GM18858 (cell line): ENCODE measurements at regions not wholly inside any gene's neighbourhood (a gene's known extent, or its start where the extent isn't known, plus 50 kb on each side); places are given as distances from the start of the nearest gene placed in this dataset.

Source experiments
- ATAC-seq: cut with Tn5 transposase; IDR thresholded peaks from one replicate; pipeline ENCODE4 v1.9.1; 2021; ENCODE audit not compliant: unreplicated experiment

DNA sequence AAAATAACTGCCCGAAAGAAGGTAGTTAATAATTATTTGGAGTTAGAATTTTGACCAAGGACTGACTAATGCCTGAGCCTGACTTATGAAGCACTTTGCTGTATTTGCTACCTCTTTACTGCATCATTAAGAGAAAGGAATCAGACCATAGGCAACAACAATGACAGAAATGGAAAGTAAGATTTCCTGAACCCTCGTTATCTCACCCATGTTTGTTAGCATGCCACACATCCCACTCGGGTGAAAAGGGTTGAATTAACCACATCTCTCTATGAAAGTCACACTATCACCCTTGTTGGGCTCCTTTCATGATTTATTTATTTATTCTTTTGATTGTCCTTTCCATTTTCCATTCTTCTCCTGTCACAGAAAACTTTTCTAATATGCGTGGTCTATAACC, 59.6 kb downstream of the OLIG3 start:
- no peak for ATAC-seq

DNA sequence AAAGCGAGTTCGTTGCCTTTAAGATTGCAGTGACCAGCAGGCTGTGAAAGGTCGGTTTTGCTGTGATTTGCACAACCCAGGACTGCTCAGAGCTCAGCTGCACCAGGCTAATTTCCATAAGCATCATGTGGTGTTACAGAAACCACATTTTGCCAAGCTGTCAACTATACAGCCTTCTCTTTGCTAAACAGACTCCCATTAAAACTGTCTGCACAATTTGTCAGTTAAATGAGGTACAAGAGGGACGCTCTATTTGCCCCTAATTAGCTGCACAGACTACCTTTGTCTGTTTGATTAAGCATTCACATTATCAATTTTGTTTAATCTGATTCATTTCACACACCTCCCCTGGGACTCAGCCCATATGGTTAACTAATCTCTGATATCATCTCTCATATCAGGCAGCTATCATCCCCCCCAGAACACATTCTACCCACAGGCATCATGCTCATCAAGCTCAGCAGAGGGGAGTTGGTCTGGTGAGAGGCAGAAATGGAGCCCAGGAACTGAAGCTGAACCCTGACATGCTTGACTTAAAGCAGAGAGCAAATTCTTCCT, 62.1 kb downstream of the OLIG3 start:
- ATAC-seq = peak; percentile 48

DNA sequence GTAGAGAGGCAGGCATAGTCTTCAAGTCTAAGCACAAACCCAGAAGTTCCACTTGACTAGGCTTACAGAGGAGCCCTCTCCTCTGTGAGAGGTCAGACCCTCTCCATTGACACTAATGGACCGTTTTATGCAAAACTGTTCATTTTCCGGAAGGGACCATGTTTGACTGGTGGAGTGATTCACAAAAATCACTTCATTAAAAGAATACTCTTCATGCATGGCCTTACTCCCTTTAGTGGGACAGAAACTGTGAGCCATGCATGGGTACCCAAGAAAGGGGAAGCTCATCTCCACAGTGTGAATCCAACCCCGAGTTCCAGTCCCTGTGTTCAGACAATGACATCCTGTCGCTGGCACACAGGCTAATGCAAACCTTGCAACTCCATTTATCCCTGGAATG, 63.2 kb downstream of the OLIG3 start:
- peak; percentile 67 for ATAC-seq

DNA sequence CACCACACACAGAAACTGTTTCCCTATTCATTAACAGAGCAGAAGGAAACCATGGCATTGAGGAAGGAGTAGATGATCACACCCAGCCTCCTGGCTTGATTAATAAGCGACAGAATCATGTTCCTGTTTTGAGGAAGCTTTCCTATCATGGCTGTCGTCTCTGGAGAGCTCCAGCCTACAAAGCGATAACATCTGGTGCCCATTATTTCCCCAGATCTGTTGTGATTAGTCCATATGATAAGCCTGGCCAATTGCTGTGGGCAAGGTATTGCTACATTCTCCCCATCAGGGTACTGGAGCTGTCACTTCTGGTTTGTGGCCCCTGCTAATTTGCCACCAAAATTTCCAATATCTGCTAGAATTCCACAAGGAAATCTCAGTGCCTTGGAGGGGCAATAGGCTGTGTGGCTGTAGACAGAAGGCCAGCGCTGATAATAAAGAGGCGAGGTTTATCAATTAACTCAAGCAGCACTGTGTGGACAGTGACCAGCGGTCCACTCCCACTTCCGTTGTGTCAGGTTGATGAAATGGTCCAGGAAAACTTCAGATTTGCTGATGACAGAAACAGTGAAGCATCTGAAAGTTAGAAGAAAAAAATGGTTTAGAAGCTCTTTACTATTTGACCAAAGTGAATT, 66.4 kb downstream of the OLIG3 start:
- ATAC-seq = no peak

DNA sequence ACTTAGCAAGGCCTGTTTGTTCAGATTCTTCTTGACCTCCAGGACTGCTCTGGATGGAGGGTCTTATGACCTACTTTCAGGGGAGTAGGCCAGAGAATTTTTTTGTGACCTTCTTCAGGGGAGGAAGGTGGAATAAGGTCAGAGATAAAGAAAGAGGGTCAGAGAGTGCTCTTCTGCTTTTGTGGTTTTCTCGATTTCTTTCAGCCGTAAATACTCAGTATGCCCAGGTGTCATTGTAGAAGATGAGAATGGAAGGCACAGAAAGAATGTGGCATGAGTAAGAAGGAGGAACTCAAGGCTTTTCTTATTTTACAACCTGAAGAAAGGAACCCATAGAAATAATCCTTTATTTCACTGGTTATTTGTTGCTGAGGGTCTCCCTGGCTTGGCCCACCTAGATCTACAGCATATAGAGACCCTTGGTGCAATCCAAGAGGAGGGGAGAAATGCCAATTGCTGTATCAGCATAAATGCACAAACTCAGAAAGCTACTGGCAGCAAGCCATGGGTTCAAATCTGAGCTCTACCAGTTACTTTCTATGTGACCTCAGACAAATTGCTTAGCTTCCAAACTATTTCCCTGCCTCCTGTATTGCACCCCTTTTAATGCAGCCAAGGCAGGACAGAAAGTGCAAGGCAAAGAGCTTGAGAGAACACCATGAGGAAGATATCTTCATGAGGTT, 68.0 kb downstream of the OLIG3 start:
- no peak for ATAC-seq

DNA sequence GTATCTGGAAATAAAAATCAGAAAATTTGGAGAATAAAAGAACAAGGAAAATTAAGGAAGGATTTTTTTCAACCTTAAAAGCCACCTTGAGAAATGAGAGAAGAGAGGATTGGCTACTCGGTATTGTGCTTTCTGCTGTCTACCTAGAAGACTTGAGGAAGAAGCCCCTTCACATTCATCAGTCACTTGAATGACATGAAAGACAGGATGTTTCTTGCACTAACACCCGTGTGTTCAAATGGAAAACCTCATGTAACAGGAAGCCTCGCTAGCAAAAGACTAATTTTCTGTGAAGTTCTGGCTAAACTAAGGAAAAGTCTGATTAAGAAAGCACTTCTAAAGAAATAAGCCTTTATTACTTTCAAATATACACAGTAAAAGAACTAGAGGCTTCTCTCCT, 69.9 kb downstream of the OLIG3 start:
- no peak for ATAC-seq

DNA sequence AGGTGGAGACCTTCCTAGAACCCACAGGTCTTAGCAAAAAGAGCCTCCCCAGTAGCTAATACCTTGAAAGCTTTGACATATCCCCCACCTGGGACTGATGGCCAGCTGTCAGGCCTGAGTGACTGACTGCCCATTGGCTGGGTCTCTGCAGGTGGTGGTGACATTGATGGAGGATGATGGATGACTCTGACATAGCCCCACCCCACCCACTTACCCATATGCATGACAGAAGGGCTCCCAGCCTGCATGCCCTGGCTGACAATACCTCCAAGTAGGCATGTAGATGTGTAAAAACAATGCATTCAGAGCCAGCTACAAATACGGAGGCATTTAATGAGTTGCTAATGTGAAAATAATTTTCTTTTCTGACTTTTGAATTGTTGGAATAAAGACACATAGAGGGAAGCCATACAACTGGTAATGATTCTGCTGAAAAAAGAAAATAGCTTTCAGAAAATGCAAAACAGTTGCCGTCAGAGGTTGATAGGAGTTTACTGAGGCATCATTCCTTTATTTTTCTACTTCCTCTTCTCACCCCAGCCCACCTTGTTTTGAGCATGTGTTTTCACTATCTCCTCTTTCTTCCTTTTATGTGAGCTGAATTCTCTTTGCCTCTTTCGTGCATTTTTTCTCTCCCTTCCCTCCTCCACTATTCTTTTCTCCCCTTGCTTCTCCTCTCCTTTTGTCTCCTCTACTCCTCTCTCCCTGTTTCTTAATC, 70.6 kb downstream of the OLIG3 start:
- ATAC-seq = no peak

DNA sequence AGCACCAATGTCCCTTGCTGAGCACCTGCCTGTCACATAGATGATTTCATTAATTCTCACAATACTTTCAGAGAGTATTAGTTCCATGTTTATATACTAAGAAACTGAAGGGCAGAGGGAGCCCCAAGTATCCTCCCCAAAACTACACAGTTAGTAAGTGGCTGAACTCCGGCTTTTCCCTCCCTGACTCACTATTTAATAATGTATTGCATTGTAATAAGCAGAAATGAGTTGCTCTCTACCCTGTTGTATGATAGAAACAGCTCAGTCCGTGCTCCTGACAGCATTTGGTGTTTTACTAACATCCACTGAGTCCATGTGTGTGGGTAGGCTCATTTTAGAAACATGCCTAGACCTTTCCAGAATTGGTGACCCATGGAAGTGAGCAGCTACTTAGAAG, 76.8 kb downstream of the OLIG3 start:
- no peak for ATAC-seq

DNA sequence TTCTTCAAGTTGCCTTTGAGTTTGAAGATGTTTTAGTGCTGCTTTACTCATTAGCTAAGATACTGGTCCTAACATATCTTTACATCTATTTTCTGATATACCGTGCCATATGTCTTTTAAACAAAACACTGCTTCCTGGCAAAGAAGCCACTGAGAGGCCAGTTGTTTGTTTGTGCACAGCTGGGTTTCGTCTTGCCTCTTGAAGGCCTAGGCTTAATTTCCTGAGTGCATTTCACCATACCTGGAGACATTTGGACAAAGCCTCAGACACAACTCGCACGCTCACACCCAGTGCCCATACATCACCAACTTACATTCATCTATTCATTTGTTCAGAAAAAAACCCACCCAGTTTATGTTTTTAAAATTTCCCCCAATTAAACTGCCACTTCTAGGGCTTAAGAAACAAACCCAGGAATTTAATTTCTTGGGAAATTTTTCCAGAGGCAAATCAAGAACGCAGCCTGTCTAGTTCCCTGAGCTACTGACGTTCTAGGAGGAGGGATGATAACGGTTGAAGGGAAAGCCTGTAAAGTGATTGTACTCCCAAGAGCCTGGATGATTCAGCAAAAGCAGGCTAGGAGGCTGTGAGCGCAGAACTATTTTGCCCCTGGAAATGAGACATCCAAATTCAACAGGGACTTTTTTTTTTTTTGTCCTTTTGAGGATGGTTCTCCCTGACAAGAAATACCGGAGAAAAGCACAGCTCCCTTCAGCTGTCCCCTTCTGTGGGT, 77.7 kb downstream of the OLIG3 start:
- ATAC-seq = no peak

DNA sequence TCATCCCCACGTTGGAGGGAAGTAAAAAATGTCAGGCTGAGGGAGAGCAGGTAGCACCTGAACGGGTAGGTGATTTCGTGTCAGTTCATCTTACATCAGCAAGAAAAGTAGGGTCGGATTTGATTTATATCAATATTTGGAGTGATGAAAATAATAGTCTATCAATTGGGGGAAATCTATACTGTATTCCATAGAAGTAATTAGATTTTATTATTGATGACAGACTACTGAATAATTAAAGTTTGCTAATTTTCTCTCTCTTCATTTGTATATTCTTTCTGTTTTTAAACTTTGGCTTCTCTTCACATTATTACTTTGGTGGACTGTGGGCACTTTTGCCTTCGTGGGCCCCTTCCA, 78.4 kb downstream of the OLIG3 start:
- ATAC-seq = no peak

DNA sequence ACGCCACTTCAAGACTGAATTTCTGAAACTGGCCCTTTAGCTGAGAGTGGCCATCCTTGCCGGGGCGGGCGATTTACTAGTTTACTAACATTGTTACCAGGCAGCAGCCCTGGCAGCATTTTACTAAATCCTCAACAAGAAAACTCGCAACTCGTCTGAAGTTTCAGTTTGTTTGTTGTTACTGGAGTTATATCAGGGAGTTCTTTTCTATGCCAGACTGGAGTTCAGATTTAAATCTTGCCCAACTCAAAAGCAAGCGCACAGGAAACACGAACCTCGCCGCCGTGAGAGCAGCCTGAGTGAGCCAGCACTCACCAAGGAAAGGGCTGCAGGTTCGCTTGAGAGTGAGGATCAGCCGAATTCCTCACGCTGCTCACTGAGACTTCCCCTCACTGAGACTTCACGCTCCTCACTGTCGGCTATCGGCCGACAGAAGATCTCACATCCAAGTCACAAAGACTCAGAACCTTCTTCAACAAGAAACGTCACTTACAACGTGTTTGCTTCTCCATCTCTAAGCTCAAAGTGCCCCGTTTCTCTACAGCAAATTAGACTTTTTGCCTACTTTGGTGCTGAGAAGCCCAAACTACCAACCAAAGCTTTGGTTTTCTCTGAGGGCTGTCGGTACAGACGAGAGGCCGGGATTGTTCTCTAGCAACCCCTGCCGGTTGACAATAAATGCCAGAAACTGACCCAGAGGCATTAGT, 78.9 kb downstream of the OLIG3 start:
- ATAC-seq = peak; percentile 80

DNA sequence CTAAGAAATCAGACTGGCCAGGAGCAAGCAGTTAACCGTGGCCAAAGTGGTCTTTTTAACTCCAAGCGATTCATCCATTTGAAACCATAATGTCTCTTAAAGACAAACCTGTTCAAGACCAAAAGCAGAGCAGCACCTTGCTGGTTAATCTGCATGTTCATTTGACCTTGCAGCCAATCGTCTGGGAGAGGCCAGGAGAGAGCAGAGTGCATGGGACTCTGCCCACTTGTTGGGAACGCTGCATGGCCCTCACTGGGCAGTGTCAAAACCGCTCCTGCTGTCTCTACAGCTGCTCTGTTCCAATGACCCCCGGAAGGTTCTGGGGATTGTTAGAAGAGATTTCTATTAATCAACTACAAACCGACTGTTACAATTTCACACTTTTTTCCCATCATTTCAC, 79.6 kb downstream of the OLIG3 start:
- ATAC-seq = no peak

DNA sequence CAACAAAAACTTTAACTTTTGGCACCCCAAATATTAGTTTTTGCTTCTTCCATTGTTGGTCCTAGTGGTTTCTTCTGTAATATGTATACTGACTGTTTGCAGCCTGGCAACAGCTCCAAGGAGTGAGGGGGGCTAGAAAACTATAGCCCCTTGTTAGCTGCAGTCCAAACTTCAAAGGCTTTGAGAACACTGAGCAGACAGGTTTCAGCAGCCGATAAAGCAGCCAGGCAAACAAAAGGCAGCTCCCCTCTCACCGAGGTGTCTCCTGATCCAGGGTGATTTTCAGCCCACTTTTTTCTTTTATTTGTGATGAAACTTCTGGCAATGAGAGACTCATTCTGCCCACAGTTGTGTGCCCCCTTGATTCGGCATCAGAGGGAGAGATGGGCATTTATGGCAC, 80.7 kb downstream of the OLIG3 start:
- ATAC-seq = no peak

DNA sequence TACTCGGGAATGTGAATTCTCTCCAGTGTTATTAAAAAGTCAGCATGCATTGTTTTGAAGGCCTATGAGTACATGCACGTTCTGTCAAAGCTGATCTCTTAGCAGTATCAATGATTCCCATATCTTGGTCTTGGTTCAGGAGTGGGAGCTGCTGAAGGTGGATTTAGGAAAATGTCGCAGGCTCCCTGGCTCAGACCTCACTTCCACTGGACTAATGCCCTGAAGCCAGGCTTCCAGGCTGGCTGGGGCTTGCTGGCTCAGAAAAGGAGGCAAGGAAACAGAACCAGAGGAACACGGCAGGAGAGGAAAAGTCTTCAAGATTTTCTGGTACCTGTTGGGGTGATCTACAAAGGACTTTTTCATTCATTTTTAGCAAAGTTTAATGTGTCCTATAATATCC, 81.6 kb downstream of the OLIG3 start:
- no peak for ATAC-seq

DNA sequence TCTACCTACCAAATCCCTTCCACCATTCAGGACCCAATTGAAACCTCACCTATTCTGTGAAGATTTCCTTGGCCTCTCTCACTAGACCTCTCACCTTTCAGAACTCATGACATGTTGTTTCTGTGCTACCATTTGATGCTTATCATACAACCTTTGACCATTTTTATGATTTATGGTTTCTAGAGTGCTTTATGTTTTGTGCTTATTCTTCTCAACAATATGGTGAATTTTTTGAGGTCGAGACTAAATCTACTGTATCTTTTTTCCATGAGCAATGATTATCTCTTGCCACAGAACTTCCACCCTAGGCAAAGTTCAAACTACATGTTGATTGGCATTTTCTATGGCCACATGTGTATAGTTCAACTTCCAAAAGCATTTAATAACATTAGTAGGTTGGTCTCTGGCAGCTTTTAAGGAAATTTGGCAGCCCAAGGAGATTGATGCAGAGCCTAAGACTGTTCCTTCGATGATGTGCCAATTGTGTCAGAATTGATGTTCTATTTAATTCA, 84.9 kb downstream of the OLIG3 start:
- no peak for ATAC-seq

DNA sequence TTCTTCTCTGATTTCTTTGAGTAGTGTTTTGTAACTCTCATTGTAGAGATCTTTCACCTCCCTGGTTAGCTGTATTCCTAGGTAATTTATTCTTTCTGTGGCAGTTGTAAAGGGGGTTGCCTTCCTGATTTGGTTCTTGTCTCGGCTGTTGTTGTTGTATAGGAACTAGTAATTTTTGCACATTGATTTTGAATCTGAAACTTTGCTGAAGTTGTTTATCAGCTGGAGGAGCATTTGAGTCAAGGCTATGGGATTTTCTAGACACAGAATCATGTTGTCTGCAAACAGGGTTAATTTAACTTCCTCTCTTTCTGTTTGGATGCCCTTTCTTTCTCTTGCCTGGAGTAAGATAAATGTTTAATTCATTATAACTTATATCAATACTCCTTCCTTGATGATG, 86.4 kb downstream of the OLIG3 start:
- no peak for ATAC-seq

DNA sequence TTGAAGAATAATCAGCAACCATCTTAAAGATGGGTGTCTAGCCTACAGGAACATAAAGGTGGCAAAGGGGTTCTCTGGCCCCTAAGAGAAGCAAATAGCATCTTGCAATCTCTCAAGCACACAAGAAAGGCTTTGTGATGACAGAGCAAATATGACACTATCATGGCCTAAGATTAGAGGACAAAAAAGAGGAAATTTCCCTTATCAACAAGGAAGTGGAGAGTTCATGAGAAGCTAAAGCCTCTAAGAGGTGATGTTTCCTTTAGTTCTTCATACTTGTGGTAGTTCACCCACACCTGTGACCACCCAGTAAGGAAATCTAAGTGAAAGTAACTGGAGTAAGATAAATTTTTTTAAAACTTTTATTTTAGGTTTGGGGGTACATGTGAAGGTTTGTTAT, 88.4 kb downstream of the OLIG3 start:
- no peak for ATAC-seq

DNA sequence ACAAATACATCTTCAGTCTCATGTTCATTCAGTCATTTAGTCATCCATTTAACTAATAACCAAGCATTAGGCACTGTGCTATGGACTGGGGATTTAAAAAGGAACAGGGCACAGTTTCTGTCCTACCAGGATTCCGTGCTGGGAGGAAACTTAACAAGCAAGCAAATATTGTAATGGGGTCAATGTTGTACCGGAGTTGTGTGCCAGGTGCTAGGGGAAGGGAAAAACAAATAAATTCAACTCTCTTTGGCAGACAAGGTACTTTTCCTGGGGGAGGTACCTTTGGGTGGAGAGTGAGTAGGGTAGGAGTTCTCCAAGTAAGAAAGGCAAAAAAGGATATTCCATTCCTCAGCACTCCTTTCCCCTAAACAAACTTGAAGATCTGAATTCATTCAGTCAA, 90.3 kb downstream of the OLIG3 start:
- no peak for ATAC-seq

DNA sequence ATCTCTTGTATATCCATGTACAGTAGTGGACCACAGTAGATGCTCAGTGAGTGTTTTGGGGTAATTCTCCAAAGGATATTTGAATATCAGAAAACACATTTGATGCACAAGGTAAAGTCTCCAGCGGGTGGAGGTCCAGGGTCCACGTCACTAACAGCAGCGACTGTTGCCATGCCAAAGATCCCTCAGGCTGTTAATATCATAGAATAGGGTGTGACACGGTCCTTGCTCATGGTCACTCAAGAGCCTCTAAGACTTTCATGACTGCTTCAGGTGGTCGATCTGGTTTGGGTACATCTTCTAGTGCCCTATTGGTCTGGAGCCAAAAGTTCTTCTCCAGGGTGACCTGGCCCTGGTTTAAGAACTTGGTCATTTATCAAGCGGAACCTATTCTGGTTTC, 90.8 kb downstream of the OLIG3 start:
- no peak for ATAC-seq

DNA sequence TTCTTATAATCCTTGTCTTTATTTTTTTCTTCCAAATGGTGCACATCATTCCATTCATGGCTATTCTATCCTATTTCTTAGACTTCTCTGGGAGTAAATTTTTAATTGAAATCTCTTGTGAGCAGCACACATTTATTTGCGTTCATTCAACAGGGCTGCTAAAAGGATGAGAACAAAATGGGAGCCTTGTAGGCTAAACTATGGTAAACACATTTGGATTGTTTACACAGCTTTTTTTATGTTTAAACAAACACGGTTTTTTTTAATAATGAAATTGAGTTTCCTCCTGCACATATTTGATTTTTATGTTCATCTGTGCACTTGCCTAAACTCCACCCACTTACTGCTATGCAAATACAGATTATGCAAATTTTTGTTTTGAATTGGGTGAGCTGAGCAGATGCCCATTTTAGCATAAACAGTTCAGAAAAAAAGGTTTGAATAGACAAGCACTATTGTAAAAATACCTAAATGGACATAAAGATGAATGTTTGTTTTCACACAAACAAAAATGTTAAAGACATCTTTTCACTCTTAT, 92.0 kb downstream of the OLIG3 start:
- no peak for ATAC-seq
